HUES64 (cell line): ENCODE measurements at regions not wholly inside any gene's neighbourhood (a gene's known extent, or its start where the extent isn't known, plus 50 kb on each side); places are given as distances from the start of the nearest gene placed in this dataset.

Experiments used
- H3K27ac ChIP-seq: 2 replicates; pipeline ENCODE4 v1.7.0; 2013; ENCODE audit warnings: low read depth, low read length, inconsistent platforms
- H3K27me3 ChIP-seq: 2 replicates; pipeline ENCODE4 v1.6.1; 2013; ENCODE audit warnings: mild to moderate bottlenecking, low read length; ENCODE audit not compliant: insufficient read depth
- H3K36me3 ChIP-seq: 2 replicates; pipeline ENCODE4 v1.6.1; 2013; ENCODE audit warnings: mild to moderate bottlenecking, low read length; ENCODE audit not compliant: insufficient read depth
- H3K4me1 ChIP-seq: 2 replicates; pipeline ENCODE4 v1.6.1; 2013; ENCODE audit warnings: mild to moderate bottlenecking, low read length, moderate library complexity; ENCODE audit not compliant: insufficient read depth
- H3K4me3 ChIP-seq: 2 replicates; pipeline ENCODE4 v1.5.1; 2013; ENCODE audit warnings: mild to moderate bottlenecking, low read length, moderate library complexity
- H3K9ac ChIP-seq: 2 replicates; pipeline ENCODE4 v1.6.1; 2013; ENCODE audit warnings: mild to moderate bottlenecking, low read depth, low read length
- H3K9me3 ChIP-seq: 2 replicates; pipeline ENCODE4 v1.6.1; 2013; ENCODE audit warnings: low read depth, low read length; ENCODE audit not compliant: insufficient read depth
- WGBS: fragments of 150-250, 120-280 bp; methylation state at CpG from one replicate; pipeline ENCODE4 v1.1.7; 2013; ENCODE audit warnings: missing lambda C conversion rate; 5-methylcytosine and 5-hydroxymethylcytosine counted together

DNA sequence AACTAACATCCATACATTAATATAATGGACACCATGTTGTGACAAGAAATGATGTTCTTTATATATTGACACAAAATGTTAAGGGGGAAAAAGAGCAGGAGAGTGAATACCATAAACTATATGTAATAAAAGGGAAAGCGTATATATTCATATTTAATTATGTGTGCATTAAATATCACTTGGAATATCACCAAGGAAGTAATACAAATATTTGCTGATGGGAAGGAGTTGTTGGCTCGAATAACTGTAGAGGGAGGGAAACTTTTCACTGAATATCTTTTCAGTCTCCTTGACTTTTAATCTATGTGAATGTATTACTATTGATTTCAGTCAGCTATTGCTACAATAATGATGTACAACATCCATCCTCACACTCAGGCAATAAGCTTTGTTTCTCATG is 167.0 kb upstream of the DPH6 start:
- Histone ChIP-seq H3K9me3 (no peaks in the 10 kb centered on the region), H3K4me3 (no peak overlapping the region), H3K27me3 (no peaks in the 10 kb centered on the region), H3K9ac (no peak overlapping the region), H3K27ac (no peak overlapping the region), H3K36me3 (no peaks in the 10 kb centered on the region), H3K4me1 (peaks cover 7% of the 10 kb centered on the region; the same call in 1 of the 2 replicates)
- no CpG with 5 or more reads among the region's 2 CpGs for WGBS

- no peaks in the 10 kb centered on the region for H3K27me3 ChIP-seq
- H3K9me3 ChIP-seq: no peaks in the 10 kb centered on the region
- H3K4me1 ChIP-seq: peaks cover 7% of the 10 kb centered on the region; the same call in 1 of the 2 replicates
- no peaks in the 10 kb centered on the region for H3K36me3 ChIP-seq
- H3K27ac ChIP-seq: no peak overlapping the region
- no peak overlapping the region for H3K9ac ChIP-seq
- no peak overlapping the region for H3K4me3 ChIP-seq
- 92% methylated on average over 2 of the region's 2 CpGs for WGBS
These were observed 167.8 kb upstream of the DPH6 start for GRCh38 chr15:35713733-35714132.

GRCh38 chr15:35717721-35718120 is 171.8 kb upstream of the DPH6 start:
- H3K27ac ChIP-seq: no peak overlapping the region
- H3K36me3 ChIP-seq: no peaks in the 10 kb centered on the region
- WGBS: 85% methylated on average over 4 of the region's 4 CpGs
- H3K4me3 ChIP-seq: no peak overlapping the region
- peaks cover 7% of the 10 kb centered on the region; the same call in 1 of the 2 replicates for H3K4me1 ChIP-seq
- no peaks in the 10 kb centered on the region for H3K9me3 ChIP-seq
- no peaks in the 10 kb centered on the region for H3K27me3 ChIP-seq
- no peak overlapping the region for H3K9ac ChIP-seq

DNA sequence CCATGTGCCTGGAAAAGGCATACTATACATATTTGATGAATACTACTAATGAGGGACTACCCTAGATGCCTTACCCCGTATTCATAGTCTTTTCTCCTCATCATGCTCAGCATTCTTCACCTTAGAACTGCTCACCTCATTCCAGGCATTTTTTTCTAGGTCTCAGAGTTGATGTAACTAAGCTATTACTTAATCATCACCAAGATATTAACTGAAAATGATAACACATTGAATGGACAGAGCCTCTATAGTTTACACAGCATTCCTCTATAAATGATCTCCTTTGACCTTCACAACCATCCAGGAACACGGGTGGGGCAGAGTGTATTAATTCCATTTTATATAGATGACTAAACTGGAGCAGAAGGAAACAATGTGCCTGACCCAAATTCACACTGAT is 174.1 kb upstream of the DPH6 start:
- H3K4me1 ChIP-seq: 0 out of 2 replicates have a peak, but pooled peaks cover 5% of the 10 kb centered on the region
- WGBS: 97% methylated on average over 2 of the region's 2 CpGs
- no peaks in the 10 kb centered on the region for H3K9me3 ChIP-seq
- H3K4me3 ChIP-seq: no peak overlapping the region
- H3K9ac ChIP-seq: no peak overlapping the region
- no peaks in the 10 kb centered on the region for H3K36me3 ChIP-seq
- H3K27me3 ChIP-seq: no peaks in the 10 kb centered on the region
- no peak overlapping the region for H3K27ac ChIP-seq

DNA sequence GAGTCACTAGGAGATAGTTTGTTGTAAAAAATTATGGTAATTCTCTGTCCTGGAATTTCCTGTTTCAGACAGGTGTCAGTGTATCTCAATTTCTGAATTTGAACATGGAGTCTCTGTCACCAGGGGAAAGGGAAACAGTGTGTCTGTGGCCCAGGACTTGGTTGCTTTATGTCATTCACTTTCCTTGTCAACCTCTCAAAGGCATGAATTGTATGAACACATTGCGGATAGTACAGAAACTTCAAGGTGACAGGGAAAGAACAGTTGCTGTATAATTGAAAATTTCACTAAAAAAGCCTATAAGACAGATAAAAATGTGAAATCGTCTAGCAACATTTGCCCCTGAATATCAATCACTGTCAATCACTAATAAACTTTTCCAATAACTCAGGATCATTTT is 175.0 kb upstream of the DPH6 start:
- 0 out of 2 replicates have a peak, but pooled peaks cover 5% of the 10 kb centered on the region for H3K4me1 ChIP-seq
- 100% methylated on average over 2 of the region's 2 CpGs for WGBS
- no peak overlapping the region for H3K4me3 ChIP-seq
- H3K36me3 ChIP-seq: no peaks in the 10 kb centered on the region
- no peak overlapping the region for H3K9ac ChIP-seq
- no peak overlapping the region for H3K27ac ChIP-seq
- H3K27me3 ChIP-seq: no peaks in the 10 kb centered on the region
- H3K9me3 ChIP-seq: no peaks in the 10 kb centered on the region

GRCh38 chr15:35721751-35722150 is 175.8 kb upstream of the DPH6 start:
- 93% methylated on average over 4 of the region's 4 CpGs for WGBS
- H3K4me3 ChIP-seq: no peak overlapping the region

GRCh38 chr15:35722501-35722900 is 176.5 kb upstream of the DPH6 start:
- Histone ChIP-seq H3K4me3 (no peak overlapping the region), H3K27me3 (no peaks in the 10 kb centered on the region), H3K9me3 (no peaks in the 10 kb centered on the region), H3K4me1 (0 out of 2 replicates have a peak, but pooled peaks cover 3% of the 10 kb centered on the region), H3K9ac (no peak overlapping the region), H3K27ac (no peak overlapping the region), H3K36me3 (no peaks in the 10 kb centered on the region)
- WGBS: 85% methylated on average over 3 of the region's 3 CpGs

More at GRCh38 chr15:35721751-35722150, 175.8 kb upstream of the DPH6 start:
- no peaks in the 10 kb centered on the region for H3K27me3 ChIP-seq
- H3K9ac ChIP-seq: no peak overlapping the region
- H3K36me3 ChIP-seq: no peaks in the 10 kb centered on the region
- H3K9me3 ChIP-seq: no peaks in the 10 kb centered on the region
- 0 out of 2 replicates have a peak, but pooled peaks cover 5% of the 10 kb centered on the region for H3K4me1 ChIP-seq
- H3K27ac ChIP-seq: no peak overlapping the region

DNA sequence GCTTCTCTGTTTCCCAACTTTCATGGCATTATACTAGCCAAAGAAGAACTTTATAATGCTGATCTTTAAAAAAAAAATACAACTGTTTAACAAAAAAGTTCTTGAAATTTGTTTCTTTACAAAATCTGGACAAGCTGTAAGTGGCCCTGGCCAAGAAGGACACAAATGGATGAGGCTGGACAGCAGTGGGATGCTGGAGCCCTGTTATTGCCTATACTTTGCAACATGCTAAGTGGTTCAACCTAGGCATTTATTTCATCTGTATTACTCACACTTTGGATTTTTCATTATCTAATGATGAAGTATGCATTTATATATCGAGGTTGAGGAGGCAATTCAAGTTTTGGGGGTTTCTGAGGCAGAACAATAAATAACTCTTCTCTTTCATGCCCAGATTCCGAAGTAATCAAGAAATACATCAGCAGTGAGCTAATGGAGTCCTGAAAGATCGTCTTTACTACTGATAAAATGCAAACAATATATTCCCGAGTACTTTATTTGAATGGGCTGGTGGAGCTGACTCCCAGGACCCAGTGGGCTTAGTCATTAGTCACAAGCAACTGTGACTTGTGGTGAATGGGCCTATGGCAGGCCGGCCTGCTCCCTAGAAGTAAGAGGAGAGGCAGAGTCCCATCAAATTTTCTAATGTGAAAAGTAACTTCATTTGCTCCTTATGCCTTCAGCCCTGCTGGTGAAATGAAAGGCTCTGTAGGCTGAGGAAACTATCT is 177.3 kb upstream of the DPH6 start:
- no peaks in the 10 kb centered on the region for H3K4me1 ChIP-seq
- no peaks in the 10 kb centered on the region for H3K9me3 ChIP-seq
- H3K36me3 ChIP-seq: no peaks in the 10 kb centered on the region
- no peak overlapping the region for H3K9ac ChIP-seq
- no peak overlapping the region for H3K27ac ChIP-seq
- H3K4me3 ChIP-seq: no peak overlapping the region
- WGBS: 76% methylated on average over 4 of the region's 5 CpGs
- no peaks in the 10 kb centered on the region for H3K27me3 ChIP-seq

GRCh38 chr15:35723852-35724251 is 177.9 kb upstream of the DPH6 start:
- no peaks in the 10 kb centered on the region for H3K9me3 ChIP-seq
- no peaks in the 10 kb centered on the region for H3K36me3 ChIP-seq
- no peaks in the 10 kb centered on the region for H3K27me3 ChIP-seq
- H3K4me3 ChIP-seq: no peak overlapping the region
- no peak overlapping the region for H3K9ac ChIP-seq
- H3K27ac ChIP-seq: no peak overlapping the region
- H3K4me1 ChIP-seq: no peaks in the 10 kb centered on the region
- WGBS: 98% methylated on average over 2 of the region's 4 CpGs

DNA sequence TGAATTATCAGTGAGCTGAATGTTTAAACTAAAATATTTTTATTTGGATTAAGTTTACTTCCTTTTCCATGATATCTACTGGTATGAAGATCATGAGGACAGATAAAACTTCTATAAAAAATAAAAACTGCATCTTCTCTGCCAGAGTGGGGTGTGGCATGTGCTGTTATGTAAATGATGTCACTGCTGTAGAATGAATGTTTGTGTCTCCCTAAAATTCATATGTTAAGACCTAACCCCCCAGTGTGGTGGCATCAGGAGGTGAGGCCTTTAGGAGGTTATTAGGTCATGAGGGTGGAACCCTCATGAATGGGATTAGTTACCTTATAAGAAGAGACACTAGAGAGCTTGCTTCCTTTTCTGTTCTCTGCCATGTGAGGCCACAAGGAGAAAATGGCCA is 178.7 kb upstream of the DPH6 start:
- H3K4me1 ChIP-seq: no peaks in the 10 kb centered on the region
- H3K9me3 ChIP-seq: no peaks in the 10 kb centered on the region
- H3K36me3 ChIP-seq: no peaks in the 10 kb centered on the region
- no peak overlapping the region for H3K9ac ChIP-seq
- H3K27me3 ChIP-seq: no peaks in the 10 kb centered on the region
- H3K27ac ChIP-seq: no peak overlapping the region
- H3K4me3 ChIP-seq: no peak overlapping the region

DNA sequence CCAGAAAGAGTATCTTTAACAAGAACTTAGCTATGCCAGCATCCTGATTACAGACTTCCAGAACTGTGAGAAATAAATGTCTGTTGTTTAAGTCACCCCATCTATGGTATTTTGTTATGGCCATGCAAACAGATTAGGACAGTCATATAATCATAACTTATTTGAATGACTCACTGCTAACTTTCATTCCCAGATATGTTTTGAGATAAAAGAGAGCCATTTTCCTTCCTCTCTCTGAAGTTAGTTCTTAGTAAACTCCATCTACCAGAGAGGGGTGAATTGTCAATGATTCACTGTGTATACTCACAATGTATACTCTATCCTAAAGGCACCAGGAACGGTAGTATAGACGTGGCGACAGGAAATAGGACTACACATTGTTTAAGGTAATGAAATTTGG is 179.4 kb upstream of the DPH6 start:
- H3K36me3 ChIP-seq: no peaks in the 10 kb centered on the region
- H3K27ac ChIP-seq: no peak overlapping the region
- 97% methylated on average over 3 of the region's 3 CpGs for WGBS

DNA sequence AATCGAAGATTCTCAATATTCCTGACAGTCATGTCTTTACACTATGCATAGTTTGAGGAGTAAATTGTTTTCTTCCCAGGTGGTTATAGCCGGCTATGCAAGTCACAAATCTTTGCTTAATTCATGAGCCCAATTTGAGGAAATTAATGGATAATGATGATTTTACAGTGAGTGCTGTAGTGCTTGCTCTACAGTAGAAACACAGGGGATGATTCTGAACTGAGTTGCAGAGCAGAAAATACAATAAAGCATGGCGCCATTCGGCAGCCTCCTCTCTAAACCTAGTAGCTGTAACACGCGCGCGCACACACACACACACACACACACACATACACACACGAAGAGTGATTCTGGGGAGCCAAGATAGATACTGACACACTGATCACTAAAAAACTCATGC is 181.7 kb upstream of the DPH6 start:
- no peak overlapping the region for H3K9ac ChIP-seq
- H3K4me3 ChIP-seq: no peak overlapping the region
- 89% methylated on average over 9 of the region's 9 CpGs for WGBS
- no peak overlapping the region for H3K27ac ChIP-seq
- no peaks in the 10 kb centered on the region for H3K36me3 ChIP-seq
- H3K27me3 ChIP-seq: no peaks in the 10 kb centered on the region
- H3K4me1 ChIP-seq: no peaks in the 10 kb centered on the region
- H3K9me3 ChIP-seq: no peaks in the 10 kb centered on the region

More for the DNA sequence above, 179.4 kb upstream of the DPH6 start:
- Histone ChIP-seq H3K9me3 (no peaks in the 10 kb centered on the region), H3K27me3 (no peaks in the 10 kb centered on the region), H3K4me3 (no peak overlapping the region), H3K4me1 (no peaks in the 10 kb centered on the region), H3K9ac (no peak overlapping the region)
